Liver (tissue), 8 donors: ENCODE measurements at regions not wholly inside any gene's neighbourhood (a gene's known extent, or its start where the extent isn't known, plus 50 kb on each side); places are given as distances from the start of the nearest gene placed in this dataset.

ENCODE experiments used
- DNase-seq: peaks from one replicate; pipeline ENCODE4 v3.0.0-alpha.2; 2017; ENCODE audit warnings: low spot score
- H3K27ac ChIP-seq, 2 donors: one replicate each; pipeline ENCODE4 v1.7.0; 2013; ENCODE audit warnings: inconsistent platforms in 2 of 2, low read length in 2 of 2, control low read depth in 1 of 2, low read depth in 1 of 2, mild to moderate bottlenecking in 1 of 2
- H3K27me3 ChIP-seq, 4 donors: one replicate each; pipeline versions ENCODE4 v1.6.1 to v1.7.0; 2013; ENCODE audit warnings: low read length in 3 of 4, inconsistent platforms in 1 of 4, mild to moderate bottlenecking in 1 of 4, moderate library complexity in 1 of 4; ENCODE audit not compliant: control insufficient read depth in 4 of 4, insufficient read depth in 4 of 4
- H3K36me3 ChIP-seq, 4 donors: one replicate each; pipeline versions ENCODE4 v1.6.1 to v1.7.0; 2013; ENCODE audit warnings: low read length in 3 of 4, mild to moderate bottlenecking in 3 of 4, low read depth in 1 of 4, moderate library complexity in 1 of 4; ENCODE audit not compliant: control insufficient read depth in 4 of 4, insufficient read depth in 3 of 4
- H3K4me1 ChIP-seq, 4 donors: one replicate each; pipeline versions ENCODE4 v1.6.1 to v1.7.0; 2013; ENCODE audit warnings: low read length in 3 of 4, mild to moderate bottlenecking in 3 of 4, moderate library complexity in 1 of 4; ENCODE audit not compliant: control insufficient read depth in 4 of 4, insufficient read depth in 4 of 4
- H3K4me3 ChIP-seq, 3 donors: one replicate each; pipeline versions ENCODE4 v1.6.1 to v1.7.0; 2013; ENCODE audit warnings: low read length in 3 of 3, control low read depth in 1 of 3, low read depth in 1 of 3, mild to moderate bottlenecking in 1 of 3
- H3K9ac ChIP-seq, 2 donors: one replicate each; pipeline ENCODE4 v1.7.0; 2013; ENCODE audit warnings: low read length in 2 of 2, mild to moderate bottlenecking in 2 of 2, moderate library complexity in 2 of 2, control low read depth in 1 of 2, low read depth in 1 of 2
- H3K9me3 ChIP-seq, 4 donors: one replicate each; pipeline versions ENCODE4 v1.6.1 to v1.7.0; 2013; ENCODE audit warnings: low read length in 3 of 4; ENCODE audit not compliant: control insufficient read depth in 4 of 4
- ATF3 ChIP-seq: IDR thresholded peaks from 2 replicates; pipeline ENCODE4 v1.6.1; 2016; ENCODE audit warnings: antibody characterized with exemption
- CTCF ChIP-seq: fragments of 150-350 bp; IDR thresholded peaks from 2 replicates; pipeline ENCODE4 v1.5.1; 2017; ENCODE audit warnings: improper control_type of control experiment, low read depth, low read length; ENCODE audit not compliant: missing input control
- EGR1 ChIP-seq, 2 donors: IDR thresholded peaks; 2 replicates each; pipeline ENCODE4 v1.6.1; 2016 to 2018; ENCODE audit warnings: antibody characterized with exemption in 2 of 2, low read depth in 2 of 2
- FOXA1 ChIP-seq: IDR thresholded peaks from 2 replicates; pipeline ENCODE4 v1.6.1; 2016; ENCODE audit warnings: antibody characterized with exemption
- FOXA2 ChIP-seq: IDR thresholded peaks from 2 replicates; pipeline ENCODE4 v1.6.1; 2016; ENCODE audit warnings: antibody characterized with exemption
- GABPA ChIP-seq, 2 donors: IDR thresholded peaks in 1 of 2; conservative IDR thresholded peaks in 1 of 2; 2 replicates each; pipeline ENCODE4 v1.6.1; 2016; ENCODE audit warnings: antibody characterized with exemption in 2 of 2, mild to moderate bottlenecking in 1 of 2, moderate library complexity in 1 of 2
- HNF4A ChIP-seq, 2 donors: conservative IDR thresholded peaks; 2 replicates each; pipeline ENCODE4 v1.6.1; 2016; ENCODE audit warnings: antibody characterized with exemption in 2 of 2, mild to moderate bottlenecking in 2 of 2
- JUND ChIP-seq, 2 donors: IDR thresholded peaks; 2 replicates each; pipeline ENCODE4 v1.6.1; 2016; ENCODE audit warnings: antibody characterized with exemption in 2 of 2
- NR2F2 ChIP-seq: IDR thresholded peaks from 2 replicates; pipeline ENCODE4 v1.6.1; 2016; ENCODE audit warnings: antibody characterized with exemption
- RAD21 ChIP-seq, 2 donors: IDR thresholded peaks; 2 replicates each; pipeline ENCODE4 v1.6.1; 2016; ENCODE audit warnings: antibody characterized with exemption in 2 of 2, mild to moderate bottlenecking in 2 of 2
- RXRA ChIP-seq, 2 donors: IDR thresholded peaks; 2 replicates each; pipeline ENCODE4 v1.6.1; 2017 to 2018; ENCODE audit warnings: antibody characterized with exemption in 2 of 2, mild to moderate bottlenecking in 1 of 2
- SP1 ChIP-seq: IDR thresholded peaks from 2 replicates; pipeline ENCODE4 v1.6.1; 2018; ENCODE audit warnings: antibody characterized with exemption, mild to moderate bottlenecking
- TAF1 ChIP-seq: conservative IDR thresholded peaks from 2 replicates; pipeline ENCODE4 v1.6.1; 2016; ENCODE audit warnings: antibody characterized with exemption, mild to moderate bottlenecking
- YY1 ChIP-seq: IDR thresholded peaks from 2 replicates; pipeline ENCODE4 v1.6.1; 2016; ENCODE audit warnings: antibody characterized with exemption, mild to moderate bottlenecking
- ZBTB33 ChIP-seq: IDR thresholded peaks from 2 replicates; pipeline ENCODE4 v1.6.1; 2016; ENCODE audit warnings: antibody characterized with exemption
- WGBS: extraction: QIAGEN DNeasy Blood & Tissue Kit; methylation state at CpG from one replicate; pipeline ENCODE4 v1.1.7; 2013; 5-methylcytosine and 5-hydroxymethylcytosine counted together
- TF ChIP-seq, protein P1 (sequence below): IDR thresholded peaks from 2 replicates; pipeline ENCODE4 v1.6.1; 2016; ENCODE audit warnings: antibody characterized with exemption
- donor health status: healthy.
- donor health status: healthy.
- donor health status: healthy.
- donor health status: healthy.
- donor health status: healthy.

DNA sequence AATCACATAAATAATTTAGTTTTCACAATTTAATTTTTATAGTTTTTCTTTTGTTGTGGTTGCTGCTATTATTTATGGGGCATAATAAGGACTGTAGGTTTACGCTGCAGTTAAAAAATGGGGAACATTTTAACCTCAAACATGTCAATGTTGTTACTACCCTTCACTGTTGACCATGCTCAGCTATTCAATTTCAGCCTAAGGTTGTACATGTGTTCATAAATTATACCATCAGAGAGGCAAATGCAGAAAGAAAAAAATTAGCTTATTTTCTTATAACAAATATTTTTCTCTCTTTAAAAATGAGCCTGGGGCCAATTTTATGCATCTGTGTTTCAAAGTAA lies 110.1 kb upstream of the PITRM1 start:
- no peaks in the 10 kb centered on the region for H3K36me3 ChIP-seq
- H3K9me3 ChIP-seq, result no peaks in the 10 kb centered on the region
- no peak overlapping the region for H3K4me3 ChIP-seq
- TF ChIP-seq FOXA1, result no peak
- no peak for TF ChIP-seq TAF1
- no peak for TF ChIP-seq NR2F2
- TF ChIP-seq HNF4A (conservative IDR thresholded peaks at IDR 0.05), result no peak
- TF ChIP-seq EGR1 (IDR thresholded peaks at IDR 0.05; ENCODE audit: low read depth in 2 of 2), result no peak
- TF ChIP-seq GABPA (IDR thresholded peaks at IDR 0.05 in 1 of 2, conservative IDR thresholded peaks at IDR 0.05 in 1 of 2), result no peak
- TF ChIP-seq FOXA2, result no peak
- TF ChIP-seq ZBTB33, result no peak
- no peak for TF ChIP-seq YY1
- no peak for TF ChIP-seq SP1
- no peak for TF ChIP-seq ATF3
- TF ChIP-seq, protein P1, sequence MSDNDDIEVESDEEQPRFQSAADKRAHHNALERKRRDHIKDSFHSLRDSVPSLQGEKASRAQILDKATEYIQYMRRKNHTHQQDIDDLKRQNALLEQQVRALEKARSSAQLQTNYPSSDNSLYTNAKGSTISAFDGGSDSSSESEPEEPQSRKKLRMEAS, result no peak
- 86% methylated on average over 1 of the region's 1 CpG for WGBS
- no peak overlapping the region for H3K27ac ChIP-seq
- H3K27me3 ChIP-seq, result no peaks in the 10 kb centered on the region
- no peak for DNase-seq
- H3K4me1 ChIP-seq, result no peaks in the 10 kb centered on the region
- no peak overlapping the region for H3K9ac ChIP-seq

DNA sequence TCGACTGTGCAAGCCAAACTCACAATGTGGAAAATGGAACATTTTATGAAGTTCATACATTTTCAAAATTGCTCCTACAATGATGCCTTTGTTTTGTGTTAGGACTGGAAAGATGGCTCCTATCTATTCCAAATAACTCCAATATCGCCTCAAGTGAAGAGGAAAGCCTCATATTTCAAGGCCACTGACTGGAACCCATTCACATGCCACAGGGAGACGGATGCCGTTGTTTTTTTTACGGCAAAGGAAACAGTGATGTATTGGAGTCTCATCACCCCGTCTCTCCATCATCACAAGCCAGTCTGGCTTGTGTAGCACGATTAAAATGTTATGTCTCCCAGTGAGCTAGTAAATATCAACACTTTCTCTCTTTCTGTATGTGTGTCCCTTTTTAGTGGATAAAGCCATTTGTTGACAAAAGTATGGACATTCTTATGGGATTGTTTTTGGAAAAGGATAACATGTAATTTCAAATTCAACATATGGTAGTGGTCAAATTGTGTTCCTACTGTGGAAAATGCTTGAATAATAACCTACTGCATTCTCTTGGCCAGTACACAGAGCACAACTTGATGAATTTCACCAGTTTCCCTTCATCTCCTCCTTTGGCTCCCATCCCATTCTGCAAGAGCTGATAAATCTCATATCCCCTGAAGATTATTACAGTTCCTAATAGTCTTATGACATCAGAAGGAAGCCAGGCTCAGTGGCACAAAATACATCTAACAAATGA lies 109.5 kb upstream of the PITRM1 start:
- WGBS, result 67% methylated on average over 7 of the region's 7 CpGs
- Histone ChIP-seq H3K27me3 (no peaks in the 10 kb centered on the region), H3K36me3 (no peaks in the 10 kb centered on the region), H3K9me3 (no peaks in the 10 kb centered on the region), H3K27ac (no peak overlapping the region), H3K9ac (no peak overlapping the region), H3K4me1 (no peaks in the 10 kb centered on the region), H3K4me3 (no peak overlapping the region)
- TF ChIP-seq ATF3, result no peak
- TF ChIP-seq ZBTB33, result no peak
- TF ChIP-seq FOXA1, result no peak
- no peak for TF ChIP-seq GABPA (IDR thresholded peaks at IDR 0.05 in 1 of 2, conservative IDR thresholded peaks at IDR 0.05 in 1 of 2)
- no peak for TF ChIP-seq TAF1
- TF ChIP-seq CTCF, result no peak
- no peak for TF ChIP-seq RAD21 (IDR thresholded peaks at IDR 0.05)
- TF ChIP-seq JUND (IDR thresholded peaks at IDR 0.05), result no peak
- TF ChIP-seq RXRA (IDR thresholded peaks at IDR 0.05), result no peak
- TF ChIP-seq EGR1 (IDR thresholded peaks at IDR 0.05; ENCODE audit: low read depth in 2 of 2), result no peak
- TF ChIP-seq HNF4A (conservative IDR thresholded peaks at IDR 0.05), result no peak
- TF ChIP-seq YY1, result no peak
- no peak for DNase-seq
